Neutrophil (primary cell): ENCODE measurements at regions not wholly inside any gene's neighbourhood (a gene's known extent, or its start where the extent isn't known, plus 50 kb on each side); places are given as distances from the start of the nearest gene placed in this dataset.

ENCODE experiments used
- H3K27ac ChIP-seq: fragments of 200-600 bp; sonication (generic); 2 replicates; pipeline ENCODE4 v1.5.1; 2016; ENCODE audit warnings: mild to moderate bottlenecking, moderate library complexity
- H3K27me3 ChIP-seq: fragments of 200-600 bp; sonication (generic); 2 replicates; pipeline ENCODE4 v1.6.0; 2016; ENCODE audit warnings: mild to moderate bottlenecking
- H3K36me3 ChIP-seq: fragments of 200-600 bp; sonication (generic); 2 replicates; pipeline ENCODE4 v1.5.1; 2017
- H3K4me1 ChIP-seq, 2 experiments: fragments of 200-600 bp in 1 of 2; sonication (generic) in 1 of 2; 1 replicate in 1 of 2; 2 replicates in 1 of 2; pipeline versions ENCODE4 v1.5.1 to v1.6.1; 2013 to 2016; ENCODE audit warnings: low read depth in 1 of 2, low read length in 1 of 2, mild to moderate bottlenecking in 1 of 2, moderate library complexity in 1 of 2; ENCODE audit not compliant: control insufficient read depth in 1 of 2, insufficient read depth in 1 of 2
- H3K4me3 ChIP-seq, 2 experiments: fragments of 200-600 bp in 1 of 2; sonication (generic) in 1 of 2; 1 replicate in 1 of 2; 2 replicates in 1 of 2; pipeline ENCODE4 v1.5.1; 2013 to 2016; ENCODE audit warnings: low read depth in 1 of 2, low read length in 1 of 2, mild to moderate bottlenecking in 1 of 2, moderate library complexity in 1 of 2
- H3K9me3 ChIP-seq: fragments of 200-600 bp; sonication (generic); 2 replicates; pipeline ENCODE4 v1.5.1; 2016
- CTCF ChIP-seq: fragments of 200-600 bp; sonication (generic); IDR thresholded peaks from 2 replicates; pipeline ENCODE4 v1.5.1; 2016; ENCODE audit warnings: antibody characterized with exemption

GRCh38 chr1:98073823-98074222, 153.0 kb upstream of the DPYD start:
- Histone ChIP-seq H3K36me3 (no peaks in the 10 kb centered on the region), H3K27me3 (no peaks in the 10 kb centered on the region), H3K4me1 (no peaks in the 10 kb centered on the region), H3K4me3 (no peak overlapping the region), H3K9me3 (no peaks in the 10 kb centered on the region), H3K27ac (no peak overlapping the region)
- no peak for TF ChIP-seq CTCF

DNA sequence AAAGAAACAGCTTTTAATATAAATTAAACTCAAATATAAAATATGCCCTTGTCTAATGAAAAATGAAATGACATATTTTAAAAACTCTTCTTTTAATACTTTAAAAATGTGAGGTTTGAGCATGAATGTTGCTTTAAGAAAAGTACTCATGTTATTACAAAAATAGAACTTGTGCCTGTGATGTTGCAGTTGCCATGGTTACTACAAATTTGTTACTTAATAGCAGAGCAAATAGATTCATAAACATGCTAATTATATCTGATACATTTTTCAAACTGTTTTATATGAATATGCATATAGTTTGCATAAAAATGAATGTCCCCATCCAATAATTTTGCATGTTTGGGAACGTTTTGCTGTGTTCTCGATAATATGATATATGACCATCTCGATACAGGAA, 152.3 kb upstream of the DPYD start:
- Histone ChIP-seq H3K9me3 (no peaks in the 10 kb centered on the region), H3K4me1 (no peaks in the 10 kb centered on the region), H3K4me3 (no peak overlapping the region), H3K36me3 (no peaks in the 10 kb centered on the region), H3K27ac (no peak overlapping the region), H3K27me3 (no peaks in the 10 kb centered on the region)
- no peak for TF ChIP-seq CTCF

- no peak for TF ChIP-seq CTCF
- no peak overlapping the region for H3K4me3 ChIP-seq
- H3K4me1 ChIP-seq: no peaks in the 10 kb centered on the region
Measured at GRCh38 chr1:98072047-98072446, 151.2 kb upstream of the DPYD start.

DNA sequence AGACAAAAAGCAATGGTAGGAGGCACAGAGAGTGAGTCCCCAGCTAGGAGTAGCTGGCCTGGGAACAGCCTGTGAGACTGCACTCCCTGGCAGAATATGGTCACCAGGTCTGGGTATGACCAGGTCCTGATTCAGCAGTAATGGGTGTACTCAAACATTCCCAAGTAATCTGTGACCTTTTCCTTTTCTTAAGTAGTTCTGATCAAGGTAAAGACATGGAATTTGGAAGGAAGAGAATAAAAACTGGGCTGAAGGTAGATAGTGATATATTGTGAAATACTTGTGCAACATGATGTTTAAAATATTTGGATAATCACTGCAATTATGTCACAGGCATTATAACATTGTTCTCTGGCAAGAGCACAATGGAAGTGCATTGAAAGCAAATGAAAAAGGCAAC, 147.2 kb upstream of the DPYD start:
- Histone ChIP-seq H3K27me3 (no peaks in the 10 kb centered on the region), H3K4me1 (no peaks in the 10 kb centered on the region), H3K9me3 (no peaks in the 10 kb centered on the region), H3K4me3 (no peak overlapping the region), H3K36me3 (no peaks in the 10 kb centered on the region), H3K27ac (no peak overlapping the region)
- no peak for TF ChIP-seq CTCF

More at GRCh38 chr1:98072047-98072446, 151.2 kb upstream of the DPYD start:
- no peaks in the 10 kb centered on the region for H3K27me3 ChIP-seq
- H3K36me3 ChIP-seq: no peaks in the 10 kb centered on the region
- H3K9me3 ChIP-seq: no peaks in the 10 kb centered on the region
- H3K27ac ChIP-seq: no peak overlapping the region

DNA sequence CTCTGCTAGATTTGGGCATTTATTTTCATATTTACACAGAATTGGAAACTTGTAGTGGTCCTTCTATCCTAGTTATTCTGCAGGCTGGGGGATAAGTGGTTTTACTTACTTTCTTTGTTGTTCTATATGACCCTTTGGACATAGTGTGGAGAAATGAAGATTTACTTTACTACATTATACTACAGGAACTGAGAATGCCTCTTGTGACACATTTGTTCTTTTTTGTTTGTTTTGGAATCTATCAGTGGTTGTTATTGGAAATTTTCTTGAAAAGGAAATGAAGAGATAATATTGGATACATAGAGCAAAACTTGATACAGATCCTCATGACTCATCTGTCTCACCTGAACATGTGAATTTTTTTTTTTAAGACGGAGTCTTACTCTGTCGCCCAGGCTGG, 146.1 kb upstream of the DPYD start:
- Histone ChIP-seq H3K9me3 (no peaks in the 10 kb centered on the region), H3K27me3 (no peaks in the 10 kb centered on the region), H3K4me3 (no peak overlapping the region), H3K4me1 (no peaks in the 10 kb centered on the region), H3K36me3 (no peaks in the 10 kb centered on the region), H3K27ac (no peak overlapping the region)
- TF ChIP-seq CTCF: no peak

DNA sequence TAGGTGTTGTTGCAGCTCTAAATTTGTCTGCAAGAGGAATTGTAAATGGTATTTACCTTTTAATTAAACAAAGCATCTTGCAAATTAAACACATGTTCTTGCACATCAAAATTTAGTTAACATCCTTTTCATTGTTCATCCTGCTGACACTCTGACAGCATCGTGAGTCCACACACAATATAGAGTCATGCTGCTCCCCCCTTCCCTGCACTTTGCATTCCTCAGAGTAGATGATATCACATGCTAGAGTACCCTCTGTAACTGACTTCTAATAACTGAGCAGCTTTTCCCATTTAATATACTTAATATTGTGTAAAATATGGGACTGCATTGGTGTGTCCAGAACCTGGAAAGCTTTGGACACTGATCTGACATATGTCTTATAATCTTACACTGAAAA, 138.8 kb upstream of the DPYD start:
- Histone ChIP-seq H3K4me3 (no peak overlapping the region), H3K4me1 (no peaks in the 10 kb centered on the region)

More for the DNA sequence above, 138.8 kb upstream of the DPYD start:
- Histone ChIP-seq H3K36me3 (no peaks in the 10 kb centered on the region), H3K9me3 (no peaks in the 10 kb centered on the region), H3K27me3 (peaks cover 34% of the 10 kb centered on the region), H3K27ac (no peak overlapping the region)
- TF ChIP-seq CTCF: no peak
